ENCODE measurements at regions not wholly inside any gene's neighbourhood (a gene's known extent, or its start where the extent isn't known, plus 50 kb on each side); places are given as distances from the start of the nearest gene placed in this dataset.
"Not testable (repeated sequence)": the region's sequence is repeated elsewhere in the genome, so short reads cannot be mapped to it uniquely, and the experiment has no call there.

DNA sequence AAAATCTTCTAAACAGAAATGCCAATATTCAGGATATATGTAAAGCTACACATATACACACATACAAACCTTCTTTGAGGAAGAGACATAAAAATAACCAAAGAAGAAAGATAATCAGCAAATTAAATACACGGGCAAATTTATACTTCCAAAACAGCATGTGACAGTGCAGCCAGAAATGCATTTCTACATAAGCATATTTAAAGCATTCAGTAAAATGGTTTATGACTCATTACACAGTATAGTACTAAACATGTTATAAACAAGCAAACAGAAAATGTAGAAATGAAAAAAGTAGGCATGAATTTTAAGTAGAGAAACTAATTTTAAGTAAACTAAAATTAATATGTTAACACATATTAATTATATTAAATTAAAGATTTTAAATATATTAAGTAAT lies 1717.2 kb downstream of the OTOL1 start:
- H3K27ac ChIP-seq: no peak overlapping the region
- no peak for TF ChIP-seq ZFX (IDR thresholded peaks at IDR 0.05; ENCODE audit: borderline replicate concordance)
- TF ChIP-seq, protein P1, sequence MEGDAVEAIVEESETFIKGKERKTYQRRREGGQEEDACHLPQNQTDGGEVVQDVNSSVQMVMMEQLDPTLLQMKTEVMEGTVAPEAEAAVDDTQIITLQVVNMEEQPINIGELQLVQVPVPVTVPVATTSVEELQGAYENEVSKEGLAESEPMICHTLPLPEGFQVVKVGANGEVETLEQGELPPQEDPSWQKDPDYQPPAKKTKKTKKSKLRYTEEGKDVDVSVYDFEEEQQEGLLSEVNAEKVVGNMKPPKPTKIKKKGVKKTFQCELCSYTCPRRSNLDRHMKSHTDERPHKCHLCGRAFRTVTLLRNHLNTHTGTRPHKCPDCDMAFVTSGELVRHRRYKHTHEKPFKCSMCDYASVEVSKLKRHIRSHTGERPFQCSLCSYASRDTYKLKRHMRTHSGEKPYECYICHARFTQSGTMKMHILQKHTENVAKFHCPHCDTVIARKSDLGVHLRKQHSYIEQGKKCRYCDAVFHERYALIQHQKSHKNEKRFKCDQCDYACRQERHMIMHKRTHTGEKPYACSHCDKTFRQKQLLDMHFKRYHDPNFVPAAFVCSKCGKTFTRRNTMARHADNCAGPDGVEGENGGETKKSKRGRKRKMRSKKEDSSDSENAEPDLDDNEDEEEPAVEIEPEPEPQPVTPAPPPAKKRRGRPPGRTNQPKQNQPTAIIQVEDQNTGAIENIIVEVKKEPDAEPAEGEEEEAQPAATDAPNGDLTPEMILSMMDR (IDR thresholded peaks at IDR 0.05): no peak

DNA sequence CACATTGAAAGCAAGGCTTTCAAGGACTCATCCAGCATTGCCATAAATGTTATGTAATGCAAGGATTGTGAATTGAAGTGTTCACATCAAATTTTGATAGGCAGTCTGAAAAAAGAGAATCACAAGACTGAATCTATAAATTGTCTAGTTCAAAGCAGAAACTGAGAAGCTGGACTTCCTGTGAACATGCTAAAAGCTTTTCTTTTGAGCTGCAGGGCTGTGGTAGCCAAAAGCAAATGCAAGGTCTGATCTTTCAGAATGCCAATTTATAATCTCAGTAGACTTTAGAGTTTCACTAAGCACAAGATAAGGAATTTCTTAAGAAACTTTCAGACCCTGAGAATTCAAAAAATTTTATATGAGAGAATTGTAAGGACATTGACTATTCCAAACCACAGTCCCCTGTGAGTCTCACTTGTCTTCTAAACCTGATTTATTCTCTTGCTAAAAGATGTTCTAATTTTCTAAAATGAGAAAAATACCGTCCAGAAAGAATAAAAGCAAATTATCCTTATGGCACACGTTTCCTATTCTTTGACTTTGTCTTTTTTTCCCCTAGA lies 1700.3 kb downstream of the OTOL1 start:
- H3K27ac ChIP-seq: no peak overlapping the region
- TF ChIP-seq ZFX (IDR thresholded peaks at IDR 0.05; ENCODE audit: borderline replicate concordance): no peak
- TF ChIP-seq, protein P1 (IDR thresholded peaks at IDR 0.05): no peak

DNA sequence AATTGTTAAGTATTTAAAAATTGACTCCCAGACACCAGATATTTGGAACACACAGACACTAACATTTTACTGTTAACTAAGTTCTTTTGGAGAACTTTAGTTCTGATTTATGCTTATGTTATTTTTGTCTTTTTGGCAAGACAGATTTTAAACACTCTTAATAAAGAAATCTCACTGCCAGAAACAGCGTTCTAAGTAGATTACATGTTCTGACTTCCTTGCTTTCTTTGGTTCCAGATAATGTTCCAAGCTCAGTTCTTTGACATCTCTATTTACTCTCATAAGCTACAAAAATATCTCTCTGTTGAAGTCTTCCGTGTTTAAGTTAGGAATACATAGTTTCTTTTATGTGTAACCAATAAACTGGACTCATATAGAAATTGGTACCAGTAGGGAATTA lies 1699.6 kb downstream of the OTOL1 start:
- TF ChIP-seq ZFX (IDR thresholded peaks at IDR 0.05; ENCODE audit: borderline replicate concordance): no peak
- TF ChIP-seq, protein P1 (IDR thresholded peaks at IDR 0.05): no peak
- no peak overlapping the region for H3K27ac ChIP-seq

DNA sequence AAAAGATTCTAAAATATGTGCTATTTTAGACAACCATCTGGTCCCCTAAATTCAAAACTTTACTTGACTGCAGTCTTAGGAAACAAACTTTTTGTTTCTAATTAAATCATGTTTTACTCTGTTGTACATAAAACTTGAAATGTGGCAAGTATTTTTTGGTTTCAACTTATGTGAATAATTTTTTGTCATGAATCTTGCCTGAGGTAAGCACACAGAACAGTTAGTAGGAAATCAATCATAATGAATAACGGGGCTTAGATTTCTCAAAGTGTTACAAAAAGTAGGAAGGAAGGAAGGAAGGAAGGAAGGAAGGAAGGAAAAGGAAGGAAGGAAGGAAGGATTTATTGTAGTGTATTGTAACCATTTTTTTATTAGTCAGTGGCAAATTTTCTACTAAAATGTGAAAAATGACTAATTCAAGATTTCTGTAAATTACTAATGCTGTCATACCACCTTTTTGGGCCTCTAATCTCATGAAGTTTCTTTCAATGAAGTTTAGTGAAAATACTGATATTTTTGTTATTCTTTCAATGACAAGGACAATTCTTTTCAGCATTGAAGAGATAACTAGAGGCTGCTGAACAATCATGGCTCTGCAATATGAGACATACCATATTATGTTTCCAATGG lies 1689.2 kb downstream of the OTOL1 start:
- TF ChIP-seq, protein P1 (IDR thresholded peaks at IDR 0.05): no peak
- TF ChIP-seq ZFX (IDR thresholded peaks at IDR 0.05; ENCODE audit: borderline replicate concordance): no peak

DNA sequence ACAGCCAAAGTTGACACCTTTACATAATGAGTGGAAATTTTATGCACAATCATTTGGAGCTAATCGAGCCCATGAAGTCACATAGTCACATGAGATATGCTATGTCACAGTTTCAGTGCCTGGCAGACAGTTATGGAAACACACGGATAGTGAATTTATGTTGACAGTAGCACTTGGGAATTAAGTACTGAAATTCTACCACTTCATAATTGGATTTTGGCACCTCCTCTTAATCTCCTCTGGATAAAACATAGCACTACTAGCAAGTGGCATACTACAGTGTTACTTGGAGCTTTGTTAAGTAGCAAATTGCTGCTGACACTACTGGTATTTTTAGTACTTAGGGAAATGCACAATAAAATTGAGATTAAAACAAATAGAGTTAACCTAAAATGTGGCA lies 1679.4 kb downstream of the OTOL1 start:
- no peak for TF ChIP-seq ZFX (IDR thresholded peaks at IDR 0.05; ENCODE audit: borderline replicate concordance)
- TF ChIP-seq, protein P1 (IDR thresholded peaks at IDR 0.05): no peak
- no peak overlapping the region for H3K27ac ChIP-seq

More for the DNA sequence above, 1689.2 kb downstream of the OTOL1 start:
- H3K27ac ChIP-seq: no peak overlapping the region

DNA sequence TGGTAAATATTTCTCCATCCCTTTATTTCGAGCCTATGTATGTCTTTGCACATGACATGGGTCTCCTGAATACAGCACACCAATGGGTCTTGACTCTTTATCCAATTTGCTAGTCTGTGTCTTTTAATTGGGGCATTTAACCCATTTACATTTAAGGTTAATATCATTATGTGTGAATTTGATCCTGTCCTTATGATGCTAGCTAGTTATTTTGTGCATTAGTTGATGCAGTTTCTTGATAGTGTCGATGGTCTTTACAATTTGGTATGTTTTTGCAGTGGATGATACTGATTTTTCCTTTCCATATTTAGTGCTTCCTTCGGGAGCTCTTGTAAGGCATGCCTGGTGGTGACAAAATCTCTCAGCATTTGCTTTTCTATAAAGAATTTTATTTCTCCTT lies 1675.9 kb downstream of the OTOL1 start:
- H3K27ac ChIP-seq: not testable (repeated sequence)

DNA sequence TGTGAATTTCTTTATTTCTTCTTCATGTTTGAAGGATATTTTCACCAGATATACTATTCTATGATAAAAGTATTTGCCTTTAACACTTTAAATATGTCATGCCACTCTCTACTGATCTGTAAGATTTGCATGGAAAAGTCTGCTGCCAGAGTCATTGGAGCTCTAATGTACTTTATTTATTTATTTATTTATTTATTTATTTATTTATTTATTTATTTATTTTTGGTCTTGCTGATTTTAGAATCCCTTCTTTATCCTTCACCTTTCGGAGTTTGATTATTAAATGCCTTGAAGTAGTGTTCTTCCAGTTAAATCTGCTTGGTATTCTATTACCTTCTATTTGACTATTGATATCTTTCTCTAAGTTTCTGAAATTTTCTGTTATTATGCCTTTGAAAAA lies 1669.6 kb downstream of the OTOL1 start:
- TF ChIP-seq, protein P1 (IDR thresholded peaks at IDR 0.05): no peak
- TF ChIP-seq ZFX (IDR thresholded peaks at IDR 0.05; ENCODE audit: borderline replicate concordance): no peak
- no peak overlapping the region for H3K27ac ChIP-seq

DNA sequence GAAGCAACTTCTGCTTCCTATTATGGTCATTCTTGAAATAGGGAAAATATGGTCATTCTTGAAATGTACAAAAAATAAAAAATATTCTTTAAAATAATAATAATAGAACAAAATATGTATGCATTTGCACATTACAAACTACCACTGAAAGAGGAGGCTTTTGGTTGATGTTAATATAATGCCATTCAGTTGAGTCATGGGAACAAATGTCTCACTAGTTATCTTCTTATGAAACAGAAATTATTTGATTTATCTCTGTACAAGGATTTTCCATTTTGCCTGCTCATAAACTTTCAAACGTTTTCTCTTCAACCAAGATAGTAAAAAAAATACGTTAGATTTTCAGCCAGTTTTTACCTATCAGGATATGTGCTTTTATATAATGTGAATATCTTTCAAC lies 1662.7 kb downstream of the OTOL1 start:
- H3K27ac ChIP-seq: no peak overlapping the region

More for the DNA sequence above, 1662.7 kb downstream of the OTOL1 start:
- no peak for TF ChIP-seq ZFX (IDR thresholded peaks at IDR 0.05; ENCODE audit: borderline replicate concordance)
- TF ChIP-seq, protein P1 (IDR thresholded peaks at IDR 0.05): no peak
